ENCODE measurements at regions not wholly inside any gene's neighbourhood (a gene's known extent, or its start where the extent isn't known, plus 50 kb on each side); places are given as distances from the start of the nearest gene placed in this dataset.

- Histone ChIP-seq H3K27me3 (replicated peaks; ENCODE audit: control insufficient read depth, insufficient read depth, low read length) (no peaks in the 10 kb centered on the region), H3K4me1 (no peaks in the 10 kb centered on the region), H3K36me3 (ENCODE audit: control insufficient read depth, insufficient read depth, low read length) (no peaks in the 10 kb centered on the region), H3K4me3 (ENCODE audit: low read depth, low read length) (no peak overlapping the region), H3K9me3 (no peaks in the 10 kb centered on the region)
- no peak for DNase-seq
- ChIA-PET POLR2A (no interaction called here), CTCF (no interaction called here)
- intact Hi-C loops (cut with micrococcal nuclease; ENCODE audit: unreplicated experiment) = no loop called here
- Mint-ChIP-seq H3K27ac (ENCODE audit: unreplicated experiment) (no peak overlapping the region), H3K4me3 (ENCODE audit: unreplicated experiment) (no peak overlapping the region), H3K27me3 (ENCODE audit: insufficient read depth, unreplicated experiment) (no peaks in the 10 kb centered on the region), H3K4me1 (ENCODE audit: low read depth, unreplicated experiment) (no peaks in the 10 kb centered on the region), H3K9me3 (ENCODE audit: unreplicated experiment) (peaks cover 16% of the 10 kb centered on the region), H3K36me3 (ENCODE audit: insufficient read depth, unreplicated experiment) (no peaks in the 10 kb centered on the region)
- BruUV-seq (replicated peaks) = no TSS peak
- TF ChIP-seq CTCF (IDR thresholded peaks at IDR 0.05; ENCODE audit: insufficient read depth in 1 of 2, low read depth in 1 of 2, low read length in 1 of 2, severe bottlenecking in 1 of 2, unreplicated experiment in 1 of 2) = no peak
Observed at GRCh38 chr21:28220680-28221079, 772.0 kb downstream of the LTN1 start.

GRCh38 chr21:28216976-28217523, 775.6 kb downstream of the LTN1 start:
- Histone ChIP-seq H3K27me3 (replicated peaks; ENCODE audit: control insufficient read depth, insufficient read depth, low read length) (no peaks in the 10 kb centered on the region), H3K4me1 (no peaks in the 10 kb centered on the region), H3K9me3 (no peaks in the 10 kb centered on the region; the same call in 1 of the 2 replicates), H3K36me3 (ENCODE audit: control insufficient read depth, insufficient read depth, low read length) (no peaks in the 10 kb centered on the region), H3K4me3 (ENCODE audit: low read depth, low read length) (no peak overlapping the region)
- Mint-ChIP-seq H3K4me1 (ENCODE audit: low read depth, unreplicated experiment) (no peaks in the 10 kb centered on the region), H3K27ac (ENCODE audit: unreplicated experiment) (no peak overlapping the region), H3K27me3 (ENCODE audit: insufficient read depth, unreplicated experiment) (no peaks in the 10 kb centered on the region), H3K36me3 (ENCODE audit: insufficient read depth, unreplicated experiment) (no peaks in the 10 kb centered on the region), H3K4me3 (ENCODE audit: unreplicated experiment) (no peak overlapping the region), H3K9me3 (ENCODE audit: unreplicated experiment) (peaks cover 16% of the 10 kb centered on the region)
- CTCF ChIA-PET = no interaction called here
- intact Hi-C loops (cut with micrococcal nuclease; ENCODE audit: unreplicated experiment) = no loop called here
- DNase-seq = no peak
- BruUV-seq (replicated peaks) = no TSS peak
- no peak for TF ChIP-seq CTCF (IDR thresholded peaks at IDR 0.05; ENCODE audit: insufficient read depth in 1 of 2, low read depth in 1 of 2, low read length in 1 of 2, severe bottlenecking in 1 of 2, unreplicated experiment in 1 of 2)
- POLR2A ChIA-PET = no interaction called here

GRCh38 chr21:28215214-28215954, 777.3 kb downstream of the LTN1 start:
- Mint-ChIP-seq H3K9me3 (ENCODE audit: unreplicated experiment) (peaks cover 16% of the 10 kb centered on the region), H3K36me3 (ENCODE audit: insufficient read depth, unreplicated experiment) (no peaks in the 10 kb centered on the region), H3K4me1 (ENCODE audit: low read depth, unreplicated experiment) (no peaks in the 10 kb centered on the region), H3K4me3 (ENCODE audit: unreplicated experiment) (no peak overlapping the region), H3K27me3 (ENCODE audit: insufficient read depth, unreplicated experiment) (no peaks in the 10 kb centered on the region), H3K27ac (ENCODE audit: unreplicated experiment) (no peak overlapping the region)
- no TSS peak for BruUV-seq (replicated peaks)
- intact Hi-C loops (cut with micrococcal nuclease; ENCODE audit: unreplicated experiment) = no loop called here
- no peak for DNase-seq
- no peak overlapping the region for H3K4me3 ChIP-seq (ENCODE audit: low read depth, low read length)
- POLR2A ChIA-PET = no interaction called here
- TF ChIP-seq CTCF (IDR thresholded peaks at IDR 0.05; ENCODE audit: insufficient read depth in 1 of 2, low read depth in 1 of 2, low read length in 1 of 2, severe bottlenecking in 1 of 2, unreplicated experiment in 1 of 2) = no peak
- CTCF ChIA-PET = no interaction called here
- no peaks in the 10 kb centered on the region; the same call in 1 of the 2 replicates for H3K9me3 ChIP-seq
- H3K4me1 ChIP-seq = no peaks in the 10 kb centered on the region
- H3K36me3 ChIP-seq (ENCODE audit: control insufficient read depth, insufficient read depth, low read length) = no peaks in the 10 kb centered on the region
- H3K27me3 ChIP-seq (replicated peaks; ENCODE audit: control insufficient read depth, insufficient read depth, low read length) = no peaks in the 10 kb centered on the region

All from Caco-2 (cell line).